ENCODE measurements at regions not wholly inside any gene's neighbourhood (a gene's known extent, or its start where the extent isn't known, plus 50 kb on each side); places are given as distances from the start of the nearest gene placed in this dataset.
"Not testable (repeated sequence)": the region's sequence is repeated elsewhere in the genome, so short reads cannot be mapped to it uniquely, and the experiment has no call there.

GRCh38 chr9:82911996-82912395 is 150.9 kb downstream of the RASEF start:
- H3K27me3 ChIP-seq (ENCODE audit: insufficient read depth, low read length, poor library complexity, severe bottlenecking), result no peaks in the 10 kb centered on the region
- no peaks in the 10 kb centered on the region for H3K79me2 ChIP-seq (ENCODE audit: insufficient read depth, low read length)
- no peak overlapping the region for H3K9ac ChIP-seq (ENCODE audit: low read depth, low read length, poor library complexity, severe bottlenecking)
- H2AFZ ChIP-seq (ENCODE audit: low read length), result no peak overlapping the region
- H3K4me3 ChIP-seq (ENCODE audit: low read length, poor library complexity, severe bottlenecking), result no peak overlapping the region
- H4K20me1 ChIP-seq (ENCODE audit: insufficient read depth, low read length, poor library complexity, severe bottlenecking), result no peaks in the 10 kb centered on the region
- peaks cover 7% of the 10 kb centered on the region for H3K4me1 ChIP-seq (ENCODE audit: insufficient read depth, low read length, poor library complexity, severe bottlenecking)
- H3K36me3 ChIP-seq (ENCODE audit: insufficient read depth, low read length), result no peaks in the 10 kb centered on the region
- no peaks in the 10 kb centered on the region for H3F3A ChIP-seq (ENCODE audit: low read depth)
- TF ChIP-seq CTCF (conservative IDR thresholded peaks at IDR 0.05; ENCODE audit: low read length) (no peak), EZH2phosphoT487 (IDR thresholded peaks at IDR 0.05; ENCODE audit: borderline replicate concordance) (no peak)
- peaks cover 8% of the 10 kb centered on the region; the same call in 1 of the 2 replicates for H3K9me3 ChIP-seq (ENCODE audit: insufficient read depth, low read depth, low read length)
- no peaks in the 10 kb centered on the region for H3K9me2 ChIP-seq (replicated peaks; ENCODE audit: low read depth, low read length)
- no peak overlapping the region for H3K4me2 ChIP-seq (ENCODE audit: low read depth, low read length, poor library complexity, severe bottlenecking)

DNA sequence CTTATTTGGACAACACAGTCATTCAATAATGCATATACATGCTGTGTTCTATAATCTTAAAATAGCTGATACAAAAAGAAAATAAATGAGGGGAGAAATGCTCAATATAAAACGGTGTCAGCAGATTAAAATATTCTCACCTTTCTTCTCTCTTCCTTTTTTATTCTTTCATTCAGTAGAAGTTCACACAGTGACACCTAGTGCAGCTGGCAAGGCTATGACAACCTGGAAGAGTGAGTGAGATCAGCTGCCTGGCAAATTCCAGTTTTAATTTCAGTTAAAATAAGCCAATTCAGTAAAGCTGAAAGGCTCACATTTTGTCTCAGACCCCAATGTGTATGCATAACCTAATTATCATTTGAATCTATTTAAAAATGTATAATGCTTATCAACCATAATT is 150.3 kb downstream of the RASEF start:
- Histone ChIP-seq H3K9me2 (replicated peaks; ENCODE audit: low read depth, low read length) (no peaks in the 10 kb centered on the region), H3K4me3 (ENCODE audit: low read length, poor library complexity, severe bottlenecking) (no peak overlapping the region), H3K9ac (ENCODE audit: low read depth, low read length, poor library complexity, severe bottlenecking) (no peak overlapping the region), H3K79me2 (ENCODE audit: insufficient read depth, low read length) (no peaks in the 10 kb centered on the region), H3K4me2 (ENCODE audit: low read depth, low read length, poor library complexity, severe bottlenecking) (no peak overlapping the region), H3K9me3 (ENCODE audit: insufficient read depth, low read depth, low read length) (peaks cover 8% of the 10 kb centered on the region; the same call in 1 of the 2 replicates), H3K4me1 (ENCODE audit: insufficient read depth, low read length, poor library complexity, severe bottlenecking) (peaks cover 7% of the 10 kb centered on the region), H4K20me1 (ENCODE audit: insufficient read depth, low read length, poor library complexity, severe bottlenecking) (no peaks in the 10 kb centered on the region), H3F3A (ENCODE audit: low read depth) (no peaks in the 10 kb centered on the region), H2AFZ (ENCODE audit: low read length) (0 out of 2 replicates have a peak overlapping the region, but pooled peaks have one; percentile 18), H3K27me3 (ENCODE audit: insufficient read depth, low read length, poor library complexity, severe bottlenecking) (no peaks in the 10 kb centered on the region), H3K36me3 (ENCODE audit: insufficient read depth, low read length) (no peaks in the 10 kb centered on the region)
- TF ChIP-seq EZH2phosphoT487 (IDR thresholded peaks at IDR 0.05; ENCODE audit: borderline replicate concordance) (no peak), CTCF (conservative IDR thresholded peaks at IDR 0.05; ENCODE audit: low read length) (peak; percentile 71)

GRCh38 chr9:82916238-82916637 is 146.7 kb downstream of the RASEF start:
- H3K9me3 ChIP-seq (ENCODE audit: insufficient read depth, low read depth, low read length); H3F3A ChIP-seq (ENCODE audit: low read depth); H3K27me3 ChIP-seq (ENCODE audit: insufficient read depth, low read length, poor library complexity, severe bottlenecking); H3K79me2 ChIP-seq (ENCODE audit: insufficient read depth, low read length); H3K4me2 ChIP-seq (ENCODE audit: low read depth, low read length, poor library complexity, severe bottlenecking); H2AFZ ChIP-seq (ENCODE audit: low read length); H4K20me1 ChIP-seq (ENCODE audit: insufficient read depth, low read length, poor library complexity, severe bottlenecking); H3K4me3 ChIP-seq (ENCODE audit: low read length, poor library complexity, severe bottlenecking); H3K36me3 ChIP-seq (ENCODE audit: insufficient read depth, low read length); H3K9ac ChIP-seq (ENCODE audit: low read depth, low read length, poor library complexity, severe bottlenecking); H3K9me2 ChIP-seq (replicated peaks; ENCODE audit: low read depth, low read length): not testable (repeated sequence)
- peaks cover 18% of the 10 kb centered on the region for H3K4me1 ChIP-seq (ENCODE audit: insufficient read depth, low read length, poor library complexity, severe bottlenecking)

DNA sequence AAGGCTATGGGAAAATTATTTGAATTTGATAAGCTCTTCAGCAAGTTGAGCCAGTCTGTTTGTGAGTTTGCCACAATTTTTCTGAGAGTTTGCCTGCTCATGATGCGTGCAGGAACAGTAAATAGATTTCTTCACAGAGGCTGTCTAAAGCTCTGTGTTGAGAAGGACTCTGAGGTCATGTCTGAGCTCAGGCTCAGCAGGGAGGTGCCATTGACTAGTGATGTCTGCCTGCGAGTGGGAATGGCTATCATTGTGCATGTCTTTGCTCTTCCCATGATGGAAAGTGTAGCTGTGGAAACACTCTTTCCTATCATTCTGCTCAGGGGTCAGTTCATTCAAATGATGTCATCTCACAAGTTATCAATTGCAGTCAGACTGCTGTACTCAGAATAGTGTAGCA is 142.8 kb downstream of the RASEF start:
- peaks cover 48% of the 10 kb centered on the region for H3K4me1 ChIP-seq (ENCODE audit: insufficient read depth, low read length, poor library complexity, severe bottlenecking)
- H3K4me2 ChIP-seq (ENCODE audit: low read depth, low read length, poor library complexity, severe bottlenecking), result no peak overlapping the region
- H3K4me3 ChIP-seq (ENCODE audit: low read length, poor library complexity, severe bottlenecking), result no peak overlapping the region
- TF ChIP-seq CTCF (conservative IDR thresholded peaks at IDR 0.05; ENCODE audit: low read length) (no peak), EZH2phosphoT487 (IDR thresholded peaks at IDR 0.05; ENCODE audit: borderline replicate concordance) (no peak)
- no peaks in the 10 kb centered on the region for H3K9me2 ChIP-seq (replicated peaks; ENCODE audit: low read depth, low read length)
- no peaks in the 10 kb centered on the region for H4K20me1 ChIP-seq (ENCODE audit: insufficient read depth, low read length, poor library complexity, severe bottlenecking)
- H3K27me3 ChIP-seq (ENCODE audit: insufficient read depth, low read length, poor library complexity, severe bottlenecking), result no peaks in the 10 kb centered on the region
- no peak overlapping the region for H2AFZ ChIP-seq (ENCODE audit: low read length)
- no peaks in the 10 kb centered on the region for H3F3A ChIP-seq (ENCODE audit: low read depth)
- H3K79me2 ChIP-seq (ENCODE audit: insufficient read depth, low read length), result no peaks in the 10 kb centered on the region
- H3K9me3 ChIP-seq (ENCODE audit: insufficient read depth, low read depth, low read length), result peaks cover 8% of the 10 kb centered on the region; the same call in 1 of the 2 replicates
- H3K36me3 ChIP-seq (ENCODE audit: insufficient read depth, low read length), result no peaks in the 10 kb centered on the region
- H3K9ac ChIP-seq (ENCODE audit: low read depth, low read length, poor library complexity, severe bottlenecking), result no peak overlapping the region

All from Loucy (cell line).